D341Med (cell line): ENCODE measurements at regions not wholly inside any gene's neighbourhood (a gene's known extent, or its start where the extent isn't known, plus 50 kb on each side); places are given as distances from the start of the nearest gene placed in this dataset.

Experiments used
- DNase-seq: peaks from one replicate; pipeline ENCODE4 v3.0.0; 2012; ENCODE audit warnings: low spot score

- DNase-seq = no peak
Observed at GRCh38 chr4:44817930-44818329, 91.6 kb upstream of the GNPDA2 start.

DNA sequence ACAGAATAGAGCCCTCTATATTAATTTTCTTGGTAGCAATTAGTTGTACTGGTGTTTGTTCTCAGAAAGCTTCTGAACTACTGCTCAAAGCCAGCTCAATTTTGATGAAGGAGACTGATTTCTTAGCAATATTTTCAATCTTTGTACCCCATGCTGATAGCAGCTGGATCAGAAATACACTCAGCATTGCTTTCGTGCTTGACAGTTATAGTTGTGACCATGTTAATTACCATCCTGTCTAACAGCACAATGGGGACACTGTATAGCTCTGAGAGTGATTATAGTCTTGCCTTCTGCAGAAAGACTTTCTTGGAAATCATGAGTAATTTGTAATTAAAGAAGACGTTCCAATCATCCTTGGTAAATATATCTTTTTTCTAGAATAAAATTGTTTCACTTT is 79.7 kb upstream of the GNPDA2 start:
- DNase-seq = no peak

DNA sequence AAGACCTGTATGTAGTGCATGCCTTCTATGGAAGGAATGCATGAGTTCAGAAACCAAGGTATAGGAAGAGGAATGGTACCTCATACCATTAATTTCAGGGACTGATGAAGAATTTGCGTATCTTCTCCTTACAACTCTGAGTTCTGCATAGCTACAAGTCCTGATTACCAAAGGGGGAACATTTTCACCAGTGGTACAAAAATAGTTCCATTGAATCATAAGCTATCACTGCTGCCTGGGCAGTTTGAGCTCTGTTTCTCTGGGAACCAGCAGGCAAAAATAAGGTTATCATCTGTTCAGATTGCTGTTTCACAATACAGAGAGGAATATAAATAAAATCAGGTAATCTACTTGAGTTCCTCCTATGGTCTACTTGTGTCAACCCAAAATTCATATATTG is 77.9 kb upstream of the GNPDA2 start:
- no peak for DNase-seq

DNA sequence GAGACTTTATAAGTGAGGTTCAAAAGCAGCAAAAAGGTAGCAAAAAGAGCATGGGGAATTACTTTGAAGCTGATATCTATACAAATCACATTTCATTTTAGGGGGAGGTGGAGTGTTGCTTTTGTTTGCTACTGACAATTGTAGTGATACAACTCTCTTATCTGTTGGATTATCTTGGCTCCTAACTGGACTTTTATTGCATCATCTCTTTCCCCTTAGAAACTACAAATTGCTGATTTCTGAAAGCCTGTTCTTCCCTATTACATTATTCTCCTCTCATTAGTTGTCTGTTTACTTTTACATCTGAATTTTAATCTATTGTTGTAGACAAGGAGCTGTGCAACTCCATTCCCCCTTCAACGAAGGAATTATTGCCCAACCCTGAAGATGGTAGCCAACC is 75.0 kb upstream of the GNPDA2 start:
- no peak for DNase-seq

GRCh38 chr4:44791831-44792230 is 65.5 kb upstream of the GNPDA2 start:
- DNase-seq = no peak

GRCh38 chr4:44777115-44777514 is 50.8 kb upstream of the GNPDA2 start:
- no peak for DNase-seq
